Activated CD4-positive, alpha-beta T cell treated with anti-CD3 and anti-CD28 coated beads for 48 hours (primary cell): ENCODE measurements at regions not wholly inside any gene's neighbourhood (a gene's known extent, or its start where the extent isn't known, plus 50 kb on each side); places are given as distances from the start of the nearest gene placed in this dataset.
"Not testable (repeated sequence)": the region's sequence is repeated elsewhere in the genome, so short reads cannot be mapped to it uniquely, and the experiment has no call there.

Source experiments
- DNase-seq: peaks from one replicate; pipeline ENCODE4 v3.0.0-alpha.2; 2020

DNA sequence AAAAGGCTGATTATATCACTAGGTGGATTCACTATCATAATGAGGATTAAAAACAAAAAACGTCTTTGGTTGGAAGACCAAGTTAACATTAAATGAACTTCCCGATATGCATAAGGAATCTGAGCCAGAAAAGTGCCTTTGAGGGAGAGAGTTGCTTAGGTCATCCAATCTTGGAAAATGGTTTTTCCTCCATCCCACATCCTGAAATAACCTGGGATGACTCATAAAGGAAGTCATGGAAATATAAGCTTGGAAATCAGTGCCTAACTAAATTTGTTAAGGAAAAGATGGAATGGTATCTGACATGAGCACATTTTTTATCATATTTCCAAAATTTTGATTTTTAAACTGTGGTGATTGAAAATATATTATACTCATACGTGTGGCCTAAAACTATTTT lies 66.0 kb downstream of the KBTBD8 start:
- DNase-seq: no peak

DNA sequence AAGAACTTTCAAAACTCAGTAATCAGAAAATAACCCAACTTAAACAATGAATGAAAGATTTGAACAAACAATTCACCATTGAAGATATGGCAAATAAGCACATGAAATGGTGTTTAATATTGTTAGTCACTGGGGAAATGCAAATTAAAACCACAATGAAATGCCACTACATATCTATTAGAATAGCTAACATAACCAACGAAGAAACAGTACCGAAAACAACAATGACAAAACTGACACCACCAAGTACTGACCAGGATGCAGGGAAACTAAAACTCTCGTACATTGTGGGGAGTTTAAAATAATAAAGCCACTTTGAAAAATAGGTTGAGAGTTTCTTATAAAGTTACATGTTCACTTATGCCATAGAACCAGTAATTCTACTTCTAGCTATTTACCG lies 69.1 kb downstream of the KBTBD8 start:
- no peak for DNase-seq

DNA sequence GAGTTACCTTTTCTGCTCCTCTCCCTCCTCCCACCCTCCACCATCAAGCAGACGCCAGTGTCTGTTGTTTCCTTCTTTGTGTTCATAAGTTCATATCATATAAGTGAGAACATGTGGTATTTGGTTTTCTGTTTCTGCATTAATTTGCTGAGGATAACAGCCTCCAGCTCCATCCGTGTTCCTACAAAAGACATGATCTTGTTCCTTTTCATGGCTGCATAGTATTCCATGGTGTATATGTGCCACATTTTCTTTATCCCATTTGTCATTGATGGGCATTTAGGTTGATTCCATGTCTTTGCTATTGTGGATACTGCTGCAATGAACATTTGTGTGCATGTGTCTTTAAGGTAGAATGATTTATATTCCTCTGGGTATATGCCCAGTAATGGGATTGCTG lies 74.5 kb downstream of the KBTBD8 start:
- DNase-seq: not testable (repeated sequence)

DNA sequence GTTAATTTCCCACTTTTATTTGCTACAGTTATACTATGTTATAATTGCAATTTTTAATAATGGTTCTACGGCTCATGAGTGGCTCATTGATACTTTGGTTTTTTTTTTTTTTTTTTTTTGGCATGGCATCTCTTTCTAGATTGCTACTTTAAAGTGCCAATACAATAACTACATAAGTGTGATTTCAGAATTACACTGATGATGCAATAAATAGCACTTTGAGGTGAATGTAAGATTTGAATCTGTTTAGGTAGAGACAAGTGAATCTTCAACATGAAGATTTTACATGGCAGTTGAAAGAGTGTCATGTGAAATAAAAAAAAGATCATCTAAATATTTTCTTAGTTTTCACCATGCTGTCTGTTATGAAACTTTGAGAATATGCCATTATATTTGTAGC lies 75.7 kb downstream of the KBTBD8 start:
- DNase-seq: no peak

GRCh38 chr3:67075295-67075694 lies 77.2 kb downstream of the KBTBD8 start:
- DNase-seq: peak; percentile 13

GRCh38 chr3:67076607-67077006 lies 78.5 kb downstream of the KBTBD8 start:
- no peak for DNase-seq

DNA sequence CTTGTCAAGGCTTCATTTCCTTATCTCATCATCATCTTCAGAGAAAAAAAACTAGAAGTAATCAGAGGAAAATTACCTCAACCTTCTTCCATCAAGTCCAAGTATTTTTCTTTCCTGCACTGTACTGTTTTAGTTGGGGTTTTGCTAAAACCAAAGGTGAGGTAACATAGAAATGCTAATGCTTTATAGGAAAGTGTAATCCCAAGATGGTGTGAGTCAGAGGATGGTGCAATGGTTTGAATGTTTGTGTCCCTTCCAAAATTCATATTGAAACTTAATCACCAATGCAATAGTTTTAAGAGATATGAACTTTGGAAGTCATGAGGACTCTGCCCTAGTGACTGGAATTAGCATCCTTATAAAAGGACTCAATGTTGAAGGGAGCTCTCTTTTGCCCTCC lies 79.5 kb downstream of the KBTBD8 start:
- no peak for DNase-seq

- DNase-seq: no peak
Observed at GRCh38 chr3:67082533-67083024, 84.5 kb downstream of the KBTBD8 start.

GRCh38 chr3:67083277-67083676 lies 85.2 kb downstream of the KBTBD8 start:
- peak; percentile 63 for DNase-seq

DNA sequence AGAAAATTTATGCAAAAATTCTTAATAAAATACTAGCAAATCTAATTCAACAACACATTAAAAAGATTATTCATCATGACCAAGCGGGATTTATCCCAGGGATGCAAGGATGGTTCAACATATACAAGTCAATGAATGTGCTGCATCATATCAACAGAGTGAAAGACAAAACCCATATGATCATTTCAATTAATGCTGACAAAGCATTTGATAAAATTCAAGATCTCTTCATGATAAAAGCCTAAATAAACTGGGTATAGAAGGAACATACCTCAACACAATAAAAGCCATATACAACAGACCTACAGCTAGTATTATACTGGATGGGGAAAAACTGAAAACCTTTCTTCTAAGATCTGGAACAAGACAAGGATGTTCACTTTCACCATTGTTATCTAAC lies 89.7 kb downstream of the KBTBD8 start:
- no peak for DNase-seq

DNA sequence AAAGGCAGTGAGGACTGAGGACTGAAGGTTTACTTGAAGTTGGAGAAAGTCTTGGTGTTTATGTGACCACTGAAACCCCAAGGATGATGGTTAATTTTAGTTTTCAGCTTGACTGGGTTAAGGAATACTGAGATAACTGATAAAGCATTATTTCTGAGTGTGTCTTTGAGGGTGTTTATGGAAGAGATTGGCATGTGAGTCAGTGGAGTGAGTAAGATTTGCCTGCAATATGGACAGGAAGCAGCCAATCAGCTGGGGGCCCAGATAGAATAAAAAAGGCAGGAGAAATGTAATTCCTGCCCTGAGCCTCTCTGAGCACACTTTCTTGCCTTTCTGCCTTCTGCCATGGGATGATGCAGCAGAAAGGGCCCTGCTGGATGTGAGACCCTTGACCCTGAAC lies 92.4 kb downstream of the KBTBD8 start:
- DNase-seq: no peak

DNA sequence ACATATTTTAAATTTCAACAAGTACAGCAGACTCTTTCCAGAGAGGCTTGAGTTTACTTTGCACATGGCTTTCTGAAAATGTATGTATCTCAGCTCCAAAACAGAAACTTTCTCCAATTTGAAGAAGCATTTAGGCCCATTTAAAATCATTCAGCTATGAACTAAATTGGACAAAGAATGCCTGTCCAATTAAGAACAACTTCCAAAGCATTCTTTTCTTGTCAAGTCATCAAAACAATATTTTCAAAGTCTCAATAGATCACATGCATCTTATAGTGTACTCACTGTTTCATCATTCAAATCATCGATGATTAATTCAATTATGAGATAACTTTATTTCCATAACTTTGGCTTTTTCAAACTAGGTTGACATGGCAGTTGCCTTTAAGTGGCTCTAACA lies 95.2 kb downstream of the KBTBD8 start:
- DNase-seq: no peak

DNA sequence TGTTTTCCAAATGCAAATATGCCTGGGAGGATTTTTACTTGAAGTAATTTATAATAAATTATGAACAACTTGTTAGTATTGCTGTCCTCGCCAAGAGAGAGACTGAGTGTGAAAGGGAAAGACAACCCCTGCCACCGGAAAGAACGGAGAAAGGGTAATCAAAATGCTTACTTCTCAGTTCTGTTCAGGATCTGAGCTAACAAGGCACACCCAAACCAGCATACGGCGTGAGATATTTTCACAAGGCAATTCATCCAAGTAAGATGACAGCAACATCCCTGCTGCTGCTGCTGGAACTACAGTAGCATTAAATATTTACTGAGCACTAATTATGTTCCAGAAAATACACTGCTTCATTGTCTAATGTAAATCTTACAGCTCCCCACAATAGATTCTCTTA lies 96.1 kb downstream of the KBTBD8 start:
- DNase-seq: no peak

DNA sequence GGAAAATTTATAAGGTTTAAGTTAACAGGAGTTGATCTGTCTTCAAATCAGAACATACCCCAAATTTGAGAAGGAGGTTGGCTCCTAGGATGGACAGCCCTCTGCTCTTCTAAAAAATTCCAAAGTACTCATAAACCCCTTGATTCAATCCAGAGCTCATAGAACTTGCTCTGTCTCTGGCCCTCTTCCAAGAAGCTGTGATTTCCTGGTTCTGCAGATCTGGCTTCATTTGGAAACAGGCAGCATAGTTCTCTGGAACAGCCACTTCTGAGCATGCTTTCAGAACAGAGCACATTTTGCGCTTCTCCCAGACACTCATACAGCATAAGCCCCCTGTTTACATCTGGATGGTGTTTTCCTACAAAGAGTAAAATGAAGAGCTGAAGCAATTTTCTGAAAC lies 96.7 kb downstream of the KBTBD8 start:
- no peak for DNase-seq

- DNase-seq: no peak
Observed at GRCh38 chr3:67104388-67104787, 106.3 kb downstream of the KBTBD8 start.

GRCh38 chr3:67106874-67107273 lies 108.8 kb downstream of the KBTBD8 start:
- no peak for DNase-seq

DNA sequence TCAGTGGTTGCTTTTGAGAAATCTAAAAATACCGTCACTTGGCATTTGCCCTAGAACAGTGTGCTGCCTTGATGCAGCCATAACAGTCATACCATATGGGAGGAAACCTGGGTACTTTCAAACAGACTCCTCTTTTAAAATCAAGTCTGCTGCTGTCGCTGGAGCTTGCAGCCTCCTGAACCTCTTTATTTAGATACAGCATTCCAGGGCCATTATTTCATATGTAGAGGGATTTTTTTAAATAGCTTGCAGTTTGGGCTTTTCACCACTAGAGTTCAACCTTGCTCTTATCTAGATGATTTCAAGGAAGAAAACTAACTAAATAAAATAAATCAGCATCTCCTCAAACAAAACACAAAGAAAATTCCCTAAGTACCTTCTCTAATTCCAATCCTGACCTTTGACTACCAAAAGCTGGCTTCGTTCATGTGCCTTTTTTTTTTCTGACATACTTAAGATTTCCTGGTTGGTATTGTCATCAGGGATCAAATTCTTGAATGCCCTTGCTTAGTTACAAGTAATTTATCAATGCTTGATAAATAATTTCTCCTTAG lies 111.6 kb downstream of the KBTBD8 start:
- DNase-seq: no peak

DNA sequence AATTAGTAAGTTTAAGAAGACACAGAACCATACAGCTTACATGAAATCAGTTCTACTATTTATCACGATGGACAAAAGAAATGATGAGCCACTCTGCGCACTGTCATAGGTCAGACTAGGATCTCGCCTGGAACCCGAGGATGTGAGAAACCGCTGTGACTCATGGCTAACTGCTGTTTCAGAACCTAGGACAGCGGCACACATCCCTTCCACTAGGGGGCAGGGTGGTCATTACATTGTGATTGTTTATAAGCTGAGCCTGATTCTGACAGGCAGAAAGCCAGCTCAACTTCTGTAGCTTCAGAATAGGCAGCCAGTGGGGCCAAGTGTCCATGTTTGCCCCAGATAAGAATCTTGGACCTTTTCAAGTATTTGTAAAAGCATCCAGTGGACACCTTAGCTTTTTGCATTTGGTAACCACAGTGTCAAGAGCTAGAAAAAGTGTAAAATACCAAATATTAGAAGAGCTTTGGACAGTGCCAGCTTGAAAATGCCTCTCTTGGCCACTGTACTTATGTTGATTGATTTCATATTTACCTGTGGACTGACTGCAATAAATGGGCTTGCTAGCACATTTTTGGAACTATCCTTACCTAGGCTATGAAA lies 115.8 kb downstream of the KBTBD8 start:
- DNase-seq: peak; percentile 89

DNA sequence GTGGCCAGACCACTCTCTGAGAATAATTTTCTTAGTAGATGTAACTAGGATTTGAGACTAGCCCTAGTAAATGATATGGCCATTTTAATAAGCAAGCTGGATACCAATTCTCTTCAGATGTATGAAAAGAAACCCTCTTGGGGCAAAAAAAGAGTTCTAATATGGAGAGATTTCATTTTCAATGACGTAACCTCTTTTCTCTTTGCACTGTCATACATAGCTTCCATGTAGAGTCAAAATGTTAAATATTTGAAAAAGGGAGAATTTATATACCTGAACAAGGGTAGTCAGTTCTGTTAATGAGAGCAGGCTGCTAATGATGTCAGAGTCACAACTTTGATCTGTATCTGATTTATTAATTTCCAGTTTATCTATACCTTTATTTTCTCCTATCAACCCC lies 120.0 kb downstream of the KBTBD8 start:
- no peak for DNase-seq

GRCh38 chr3:67118635-67119034 lies 120.5 kb downstream of the KBTBD8 start:
- no peak for DNase-seq

DNA sequence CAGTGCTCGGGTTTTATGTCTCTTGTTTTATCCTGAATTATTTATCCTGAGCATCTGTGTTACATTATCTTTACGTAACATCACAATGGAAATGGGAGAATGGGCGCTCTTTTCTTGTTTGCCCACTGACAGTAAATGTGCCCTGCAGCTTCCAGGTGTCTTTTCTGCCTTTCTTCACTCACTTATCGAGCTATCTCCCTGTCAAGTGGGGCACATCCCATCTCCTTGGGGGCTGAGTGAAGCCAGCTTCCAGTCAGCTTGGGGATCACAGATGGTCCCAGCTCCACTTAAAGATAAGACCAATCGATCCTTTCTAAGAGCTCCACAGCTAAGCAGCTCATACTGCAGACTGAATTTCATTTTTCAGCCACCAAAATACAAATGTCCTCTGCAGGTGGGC lies 125.8 kb downstream of the KBTBD8 start:
- DNase-seq: no peak

GRCh38 chr3:67127254-67127653 lies 129.1 kb downstream of the KBTBD8 start:
- no peak for DNase-seq

- DNase-seq: no peak
Observed at GRCh38 chr3:67142432-67142831, 144.3 kb downstream of the KBTBD8 start.

GRCh38 chr3:67145738-67146137 lies 147.6 kb downstream of the KBTBD8 start:
- DNase-seq: no peak

GRCh38 chr3:67154429-67154828 lies 156.3 kb downstream of the KBTBD8 start:
- DNase-seq: no peak
